Pulmonary artery endothelial cell (primary cell): ENCODE measurements at regions not wholly inside any gene's neighbourhood (a gene's known extent, or its start where the extent isn't known, plus 50 kb on each side); places are given as distances from the start of the nearest gene placed in this dataset.

Source experiments
- DNase-seq: peaks from one replicate; pipeline ENCODE4 v3.0.0-alpha.2; 2011; ENCODE audit warnings: low read depth, low spot score

- no peak for DNase-seq
These were observed 235.3 kb downstream of the ARRDC4 start for GRCh38 chr15:98195796-98196195.

GRCh38 chr15:98196371-98196770 lies 235.9 kb downstream of the ARRDC4 start:
- no peak for DNase-seq

- DNase-seq: no peak
These were observed 241.8 kb downstream of the ARRDC4 start for GRCh38 chr15:98202256-98202655.

- DNase-seq: no peak
These were observed 243.6 kb downstream of the ARRDC4 start for GRCh38 chr15:98203872-98204660.

GRCh38 chr15:98207928-98208327 lies 247.4 kb downstream of the ARRDC4 start:
- DNase-seq: no peak

GRCh38 chr15:98213346-98213979 lies 253.0 kb downstream of the ARRDC4 start:
- no peak for DNase-seq

- DNase-seq: no peak
These were observed 255.7 kb downstream of the ARRDC4 start for GRCh38 chr15:98216166-98216565.

- no peak for DNase-seq
These were observed 256.9 kb downstream of the ARRDC4 start for GRCh38 chr15:98217356-98217755.

- no peak for DNase-seq
These were observed 260.6 kb downstream of the ARRDC4 start for GRCh38 chr15:98221144-98221543.

- DNase-seq: no peak
These were observed 261.1 kb downstream of the ARRDC4 start for GRCh38 chr15:98221577-98221976.

- no peak for DNase-seq
These were observed 265.6 kb downstream of the ARRDC4 start for GRCh38 chr15:98226149-98226548.

GRCh38 chr15:98226578-98226977 lies 266.1 kb downstream of the ARRDC4 start:
- no peak for DNase-seq

GRCh38 chr15:98228846-98229245 lies 268.3 kb downstream of the ARRDC4 start:
- DNase-seq: no peak

GRCh38 chr15:98230975-98231374 lies 270.5 kb downstream of the ARRDC4 start:
- no peak for DNase-seq

GRCh38 chr15:98231696-98232440 lies 271.4 kb downstream of the ARRDC4 start:
- no peak for DNase-seq

- no peak for DNase-seq
These were observed 272.3 kb downstream of the ARRDC4 start for GRCh38 chr15:98232761-98233160.

- DNase-seq: no peak
These were observed 273.4 kb downstream of the ARRDC4 start for GRCh38 chr15:98233873-98234272.

- DNase-seq: no peak
These were observed 279.8 kb downstream of the ARRDC4 start for GRCh38 chr15:98240303-98240702.

- DNase-seq: no peak
These were observed 280.6 kb downstream of the ARRDC4 start for GRCh38 chr15:98241032-98241554.

GRCh38 chr15:98257290-98257689 lies 296.8 kb downstream of the ARRDC4 start:
- DNase-seq: no peak

GRCh38 chr15:98263787-98264186 lies 303.3 kb downstream of the ARRDC4 start:
- DNase-seq: no peak

GRCh38 chr15:98266295-98266694 lies 305.8 kb downstream of the ARRDC4 start:
- DNase-seq: no peak
